DMS 273 (cell line): ENCODE measurements at regions not wholly inside any gene's neighbourhood (a gene's known extent, or its start where the extent isn't known, plus 50 kb on each side); places are given as distances from the start of the nearest gene placed in this dataset.

Experiments
- DNase-seq: peaks from one replicate; lab custom pipeline; 2025; ENCODE audit not compliant: unreplicated experiment; lab: John Stamatoyannopoulos, UW

DNA sequence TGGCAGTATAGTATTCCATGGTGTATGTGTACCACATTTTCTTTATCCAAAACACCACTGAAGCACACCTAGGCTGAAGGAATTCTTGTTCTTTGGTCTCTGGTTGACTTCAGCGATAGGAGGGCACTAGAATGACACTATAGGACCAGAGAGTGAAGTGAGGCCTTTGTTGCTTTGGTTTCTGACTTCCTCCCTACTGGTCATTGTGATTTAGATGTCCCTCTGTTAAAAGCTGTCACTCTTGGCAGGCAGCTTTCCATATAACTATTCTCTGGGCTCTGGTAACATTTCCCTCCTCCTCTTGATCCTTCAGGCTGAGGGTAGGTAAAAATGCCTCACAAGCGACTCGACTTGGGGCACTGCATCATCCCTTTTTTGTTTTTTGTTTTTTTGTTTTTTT, 236.3 kb downstream of the MAFB start:
- DNase-seq, result no peak

DNA sequence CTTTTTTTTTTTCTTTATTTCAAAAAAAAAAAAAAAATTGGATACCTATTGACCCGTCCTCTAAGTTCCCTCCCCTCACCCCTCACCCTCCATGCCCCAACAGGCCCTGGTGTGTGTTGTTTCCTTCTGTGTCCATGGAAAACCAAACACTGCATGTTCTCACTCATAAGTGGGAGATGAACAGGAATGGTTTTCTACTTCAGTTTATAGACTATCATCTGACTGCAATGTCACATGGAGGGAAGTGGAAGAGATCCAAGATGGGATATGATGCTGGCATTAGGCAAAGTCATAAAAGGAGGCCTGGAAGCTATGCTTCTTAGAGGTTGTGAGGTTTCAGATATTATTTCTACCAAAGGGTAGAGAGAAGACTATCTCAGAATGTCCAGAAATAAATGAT, 237.5 kb downstream of the MAFB start:
- DNase-seq, result no peak

DNA sequence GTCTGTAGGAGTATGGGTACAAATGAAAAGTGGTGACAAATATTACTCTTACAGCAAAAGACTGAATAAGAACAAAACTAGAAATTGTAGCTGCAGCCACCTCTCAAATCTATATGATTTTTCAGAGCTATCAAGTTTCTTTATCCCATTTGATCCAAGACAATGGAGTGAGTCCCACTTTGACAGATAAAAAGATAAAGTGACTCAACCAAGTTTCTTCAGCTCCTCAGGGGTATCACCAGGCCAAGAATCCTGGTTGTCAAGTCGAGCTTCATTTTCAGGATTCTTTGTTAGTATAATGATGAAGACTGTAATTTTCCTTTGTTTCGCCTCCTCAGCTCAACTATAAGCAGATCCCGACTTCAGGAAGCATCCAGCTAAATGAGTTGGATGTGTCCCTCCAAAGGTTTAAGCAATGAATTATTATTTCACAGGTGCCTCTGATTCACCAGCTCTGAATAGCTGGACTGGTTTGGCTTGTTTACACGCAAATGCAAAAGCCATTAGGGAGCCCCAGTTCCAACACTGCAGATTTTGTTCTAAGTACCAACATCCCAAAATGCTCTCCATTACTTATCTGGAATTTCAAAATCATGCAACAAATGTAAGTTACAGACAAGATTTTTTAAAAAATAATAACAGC, 238.9 kb downstream of the MAFB start:
- DNase-seq, result no peak

DNA sequence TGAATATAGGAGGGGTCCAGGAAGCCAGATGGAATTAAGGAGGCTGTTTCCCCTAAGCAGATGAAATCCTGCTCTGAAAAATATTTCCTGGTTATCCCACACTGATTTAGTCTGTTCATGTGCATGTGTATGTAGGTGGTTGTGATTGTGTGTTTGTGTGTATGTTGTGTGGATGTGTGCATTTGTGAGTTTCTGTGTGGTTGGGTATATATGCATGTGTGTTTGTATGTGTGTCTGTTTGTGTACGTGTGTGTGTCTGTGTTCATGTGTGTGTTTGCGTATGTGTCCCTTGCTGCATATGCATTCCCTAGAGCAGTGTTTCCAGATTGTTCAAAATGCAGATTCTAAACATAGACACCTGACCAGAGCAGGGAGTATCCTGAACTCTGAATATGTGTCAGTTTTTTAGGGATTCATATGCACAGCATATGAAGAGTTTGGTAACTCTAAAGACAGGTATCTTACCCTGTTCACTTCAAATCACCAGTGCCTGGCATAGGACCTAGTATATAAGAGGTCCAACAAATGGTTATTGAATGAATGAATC, 239.8 kb downstream of the MAFB start:
- no peak for DNase-seq

DNA sequence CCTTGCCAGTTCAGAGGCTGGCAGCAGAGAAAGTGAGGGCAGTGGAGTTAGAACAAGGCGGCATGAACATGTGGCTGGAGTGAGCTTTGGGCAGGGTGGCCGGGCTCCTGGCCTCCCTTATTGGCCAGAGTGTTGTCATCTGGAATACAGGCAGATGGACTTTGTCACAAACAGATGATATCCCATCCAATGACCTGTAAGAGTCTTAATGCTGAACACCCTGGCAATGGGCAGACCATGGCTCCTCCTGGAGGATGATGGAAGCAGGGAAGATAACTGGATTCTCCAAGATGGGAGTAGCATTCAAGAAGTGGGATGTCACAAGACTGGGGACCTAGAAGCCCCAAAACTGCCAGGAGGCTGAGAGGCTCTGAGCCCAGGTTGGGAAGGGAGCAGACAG, 242.1 kb downstream of the MAFB start:
- no peak for DNase-seq

DNA sequence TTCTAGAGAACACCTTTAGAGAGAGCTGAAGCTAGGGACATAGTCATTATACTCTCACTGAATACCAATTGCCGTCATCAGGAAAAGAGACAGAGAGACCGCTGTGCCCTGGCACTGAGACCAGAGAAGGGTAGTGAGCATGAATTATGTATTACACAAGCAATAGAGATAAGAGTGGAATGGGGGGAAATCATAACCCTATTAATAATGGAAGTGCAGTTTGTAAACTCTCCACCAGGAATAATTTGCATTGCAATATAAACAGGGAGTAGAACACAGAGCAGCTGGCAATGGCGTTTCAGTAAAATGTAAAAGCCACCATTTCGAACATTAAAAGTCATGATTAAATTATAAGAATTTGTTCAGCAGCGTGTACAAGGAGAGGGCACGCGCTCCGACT, 244.5 kb downstream of the MAFB start:
- DNase-seq, result no peak

DNA sequence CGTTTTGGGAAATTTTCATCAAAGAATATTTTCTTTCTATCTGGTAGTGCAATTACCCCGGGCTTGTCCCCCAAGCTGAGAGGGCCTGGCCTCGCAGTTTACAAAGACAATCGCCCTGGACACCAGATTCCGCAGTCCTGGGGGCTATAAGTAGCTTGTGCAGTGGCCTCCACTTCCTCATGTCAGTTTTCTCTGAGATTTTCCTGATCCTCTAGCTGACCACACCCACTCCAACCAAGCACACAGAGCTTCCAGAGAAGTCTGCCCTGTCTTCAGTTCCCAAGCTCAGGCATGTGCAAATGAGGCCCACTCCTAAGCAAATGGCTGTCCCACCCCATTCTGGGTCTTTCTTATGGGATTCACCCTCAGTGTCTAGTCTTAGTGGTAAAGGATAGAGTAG, 245.3 kb downstream of the MAFB start:
- no peak for DNase-seq

DNA sequence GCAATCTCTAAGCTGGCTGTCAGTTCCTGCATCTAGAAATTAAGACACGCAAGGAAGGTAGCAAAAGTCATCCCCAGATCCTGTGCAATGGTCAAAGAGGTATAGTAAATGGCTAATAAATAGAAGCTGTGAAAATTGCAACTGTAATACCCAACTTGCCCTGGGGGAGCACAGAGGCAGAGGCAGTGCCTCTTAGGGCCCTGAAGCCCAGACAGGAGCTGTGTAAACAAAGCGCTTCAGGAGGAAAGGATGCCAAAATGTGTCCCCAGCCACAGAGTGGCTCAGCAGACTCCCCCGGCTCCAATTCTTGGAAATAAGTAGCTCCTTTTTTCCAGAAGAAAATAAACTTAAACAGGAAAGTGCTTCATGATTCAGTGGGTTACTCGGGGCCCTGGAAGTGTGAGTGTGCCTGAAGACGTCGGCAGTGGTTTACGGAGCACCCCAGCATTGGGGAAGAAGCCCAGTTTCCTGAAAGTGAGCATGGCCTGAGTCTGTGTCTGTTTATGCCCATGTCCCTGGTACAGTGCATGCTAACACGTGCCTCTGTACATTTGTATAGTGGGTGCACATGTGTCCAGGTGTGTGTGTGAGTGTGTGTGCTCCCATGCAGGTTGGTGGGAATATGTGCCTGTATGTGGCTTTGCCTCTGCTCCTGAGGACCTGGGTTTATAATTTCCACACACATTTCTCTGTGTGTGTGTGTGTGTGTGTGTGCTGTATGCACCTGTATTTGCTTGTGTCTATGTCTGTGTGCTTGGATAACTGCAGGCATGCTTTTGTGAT, 246.7 kb downstream of the MAFB start:
- DNase-seq, result peak; percentile 10

DNA sequence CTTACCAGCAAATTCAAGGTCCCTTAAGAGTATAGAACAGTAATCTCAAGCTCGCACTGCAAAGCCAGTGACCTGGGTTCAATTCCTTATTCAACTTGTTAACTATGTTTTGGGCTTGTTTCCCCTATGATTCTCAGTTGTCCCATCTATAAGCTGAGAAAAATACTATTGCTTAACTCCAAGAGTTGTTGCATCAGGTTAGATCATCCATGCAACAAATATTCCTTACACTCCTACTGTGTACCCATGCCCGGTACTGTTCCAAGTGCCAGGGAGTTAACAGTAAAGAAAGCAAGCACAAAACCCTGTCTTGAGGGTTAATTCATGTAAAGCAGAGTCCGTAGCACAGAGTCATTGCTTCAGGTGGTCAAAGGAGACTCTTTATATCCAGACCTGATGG, 247.3 kb downstream of the MAFB start:
- no peak for DNase-seq

DNA sequence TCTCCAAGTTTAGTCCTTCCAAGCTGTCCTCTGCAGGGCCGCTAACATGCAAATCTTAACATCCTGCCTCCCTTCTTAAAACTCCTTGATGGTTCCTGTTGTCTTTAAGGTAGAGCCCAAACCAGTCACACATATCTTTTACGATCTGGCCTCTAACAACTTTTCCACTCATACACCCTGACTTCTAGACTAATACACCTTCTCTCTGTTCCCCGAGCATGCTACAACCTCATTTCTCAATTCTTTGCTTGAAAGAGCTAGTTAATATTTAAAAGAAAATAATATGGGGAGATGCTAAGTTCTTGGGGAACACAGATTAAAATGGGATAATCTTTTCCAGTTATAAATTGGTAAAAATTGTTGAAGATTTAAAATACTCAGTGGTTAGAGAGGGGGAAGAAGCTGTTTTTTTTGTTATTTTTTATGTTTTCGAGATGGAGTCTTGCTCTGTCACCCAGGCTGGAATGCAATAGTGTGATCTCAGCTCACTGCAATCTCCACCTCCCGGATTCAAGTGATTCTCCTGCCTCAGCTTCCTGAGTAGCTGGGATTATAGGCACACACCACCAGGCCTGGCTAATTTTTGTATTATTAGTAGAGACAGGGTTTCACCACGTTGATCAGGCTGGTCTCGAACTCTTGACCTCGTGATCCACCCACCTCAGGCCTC, 250.7 kb downstream of the MAFB start:
- no peak for DNase-seq

DNA sequence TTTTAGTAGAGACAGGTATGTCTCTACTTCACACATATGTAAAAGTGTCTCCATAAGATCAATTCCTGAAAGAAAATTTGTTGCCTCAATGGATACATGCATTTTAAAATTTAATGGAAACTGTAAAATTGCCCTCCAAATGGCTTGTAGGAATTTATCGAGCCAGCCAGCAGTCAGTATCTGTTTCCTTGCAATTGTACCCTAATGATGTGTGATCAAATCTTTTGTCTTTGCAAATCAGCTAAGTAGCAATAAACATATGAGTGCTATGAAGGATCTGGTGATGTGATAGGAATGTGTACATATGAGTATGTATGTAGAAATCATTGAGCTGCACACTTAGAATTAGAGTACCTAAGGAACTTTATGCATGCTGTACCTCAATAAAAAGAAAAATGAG, 253.0 kb downstream of the MAFB start:
- no peak for DNase-seq

DNA sequence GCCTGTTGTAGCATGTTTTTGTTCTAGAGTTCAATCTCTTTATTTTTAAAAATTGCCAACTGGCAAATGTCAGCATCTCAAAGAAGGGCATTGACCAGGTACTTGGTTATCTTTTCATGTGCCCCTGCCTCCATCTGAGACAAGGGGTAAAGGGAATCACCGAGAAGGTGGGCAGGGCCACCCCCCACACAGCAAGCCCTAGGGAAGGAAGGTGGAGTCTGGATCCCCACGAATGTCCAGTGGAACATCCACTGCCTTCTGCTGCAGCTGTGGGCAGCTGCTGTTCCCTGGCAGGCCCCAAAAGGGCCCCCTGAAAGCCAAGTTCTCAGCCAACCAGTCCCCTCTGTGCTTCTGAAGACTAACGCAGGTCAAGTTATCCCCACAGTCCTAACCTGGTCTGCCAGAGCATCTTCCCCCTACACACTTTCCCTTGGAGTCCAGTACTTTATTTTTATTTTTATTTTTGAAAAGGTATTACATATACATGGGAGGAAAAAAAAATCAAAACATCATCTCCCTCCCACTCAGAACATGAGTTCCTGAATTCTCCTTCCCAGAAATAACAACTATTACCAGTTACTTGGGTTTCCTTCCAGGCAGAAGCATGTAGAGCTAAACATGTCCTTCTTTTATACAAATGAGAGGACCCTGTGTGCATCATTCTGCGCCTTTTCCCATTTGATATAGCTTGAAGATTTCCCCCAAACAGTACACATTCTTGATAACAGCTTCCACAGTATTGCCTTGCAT, 253.7 kb downstream of the MAFB start:
- DNase-seq, result no peak

DNA sequence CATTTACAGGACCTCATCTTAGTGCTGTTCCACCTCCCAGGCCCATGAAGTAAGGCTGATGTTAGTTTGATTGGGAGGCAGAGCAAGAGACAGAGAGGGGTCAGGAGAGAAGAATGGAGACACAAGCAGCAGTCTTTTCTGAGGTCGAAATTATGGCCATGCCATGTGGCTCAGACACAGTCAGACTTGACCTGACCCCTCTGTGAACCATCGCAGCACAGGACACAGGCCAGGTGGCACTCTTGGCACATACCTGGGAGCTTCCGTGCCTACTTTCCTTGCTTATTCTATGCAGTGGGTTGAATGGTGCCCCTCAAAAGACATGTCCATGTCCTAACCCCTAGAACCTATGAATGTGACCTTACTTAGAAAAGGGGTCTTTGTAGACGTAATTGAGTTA, 254.9 kb downstream of the MAFB start:
- no peak for DNase-seq

DNA sequence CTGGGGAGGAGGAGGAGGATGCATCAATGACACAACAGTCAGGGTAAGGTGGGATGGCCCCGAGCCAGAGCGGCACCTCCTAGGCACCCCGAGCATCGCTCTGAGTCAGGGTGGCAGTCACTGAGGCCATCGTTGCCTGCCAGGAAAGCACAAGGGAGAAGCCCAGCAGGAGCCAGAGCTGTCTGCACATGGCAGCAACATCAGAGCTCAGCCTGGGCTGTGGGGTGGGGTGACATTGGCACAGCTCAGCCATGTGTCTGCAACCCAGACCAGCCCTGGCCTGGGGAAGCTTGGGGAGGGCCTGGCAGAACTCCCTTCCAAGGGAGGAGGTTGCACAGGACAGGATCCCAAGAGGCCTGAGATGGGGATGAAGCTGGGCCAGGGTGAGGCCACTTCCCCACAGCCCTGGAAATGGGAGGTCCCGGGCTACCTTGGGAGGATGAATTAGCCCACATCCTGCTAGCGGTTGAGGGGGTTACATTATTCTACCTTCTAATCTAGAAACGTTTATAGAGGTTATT, 255.6 kb downstream of the MAFB start:
- no peak for DNase-seq

DNA sequence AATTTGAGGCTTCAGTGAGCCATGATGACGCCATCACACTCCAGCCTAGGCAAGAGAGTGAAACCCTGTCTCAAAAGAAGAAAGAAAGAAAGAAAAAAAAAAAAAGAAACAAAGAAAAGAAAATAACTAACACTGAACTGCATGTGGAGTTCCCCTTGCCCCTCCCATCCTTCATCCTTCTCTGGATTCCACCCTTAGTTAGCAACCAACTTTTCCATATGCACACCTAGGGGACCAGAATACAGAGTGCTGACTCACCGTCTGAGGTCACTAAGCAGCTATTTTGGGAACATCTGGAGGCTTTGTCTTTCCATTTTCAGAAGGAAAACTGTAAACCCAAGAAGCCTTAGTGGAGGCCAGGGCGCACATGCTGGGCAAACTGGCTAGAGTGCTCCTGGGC, 257.4 kb downstream of the MAFB start:
- DNase-seq, result peak; percentile 8

DNA sequence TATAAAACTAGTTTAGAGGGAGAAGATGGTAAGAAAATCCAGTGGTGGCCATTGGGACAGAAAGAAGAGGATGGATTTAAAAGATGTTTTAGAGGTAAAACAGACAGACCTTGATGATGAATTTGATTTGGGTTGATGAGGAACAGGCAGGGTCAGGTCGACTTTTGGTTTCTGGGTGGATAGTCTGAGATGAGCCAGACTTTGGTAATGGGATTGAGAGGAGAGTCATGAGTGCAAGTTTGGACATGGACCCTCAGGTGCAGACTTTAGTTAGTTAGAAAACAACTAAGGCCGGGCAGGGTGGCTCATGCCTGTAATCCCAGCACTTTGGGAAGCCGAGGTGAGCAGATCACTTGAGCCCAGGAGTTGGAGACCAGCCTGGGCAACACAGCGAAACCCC, 257.9 kb downstream of the MAFB start:
- no peak for DNase-seq

DNA sequence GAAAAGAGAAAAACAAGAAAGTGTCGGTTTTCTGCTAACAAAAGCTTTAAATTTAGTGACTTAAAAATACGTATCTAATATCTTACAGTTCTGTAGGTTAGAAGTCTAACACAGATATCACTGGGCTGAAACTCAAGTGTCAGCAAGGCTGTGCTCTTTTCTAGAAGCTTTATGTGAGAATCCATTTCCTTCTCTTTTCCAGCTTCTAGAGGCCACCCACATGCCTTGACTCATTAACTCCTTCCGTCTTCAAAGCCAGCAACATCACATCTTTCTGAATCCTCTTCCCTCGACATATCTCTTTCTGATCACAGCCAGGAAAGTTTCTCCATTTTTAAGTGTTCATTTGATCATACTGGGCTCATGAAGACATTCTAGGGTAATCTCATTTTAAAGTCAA, 262.0 kb downstream of the MAFB start:
- DNase-seq, result no peak

DNA sequence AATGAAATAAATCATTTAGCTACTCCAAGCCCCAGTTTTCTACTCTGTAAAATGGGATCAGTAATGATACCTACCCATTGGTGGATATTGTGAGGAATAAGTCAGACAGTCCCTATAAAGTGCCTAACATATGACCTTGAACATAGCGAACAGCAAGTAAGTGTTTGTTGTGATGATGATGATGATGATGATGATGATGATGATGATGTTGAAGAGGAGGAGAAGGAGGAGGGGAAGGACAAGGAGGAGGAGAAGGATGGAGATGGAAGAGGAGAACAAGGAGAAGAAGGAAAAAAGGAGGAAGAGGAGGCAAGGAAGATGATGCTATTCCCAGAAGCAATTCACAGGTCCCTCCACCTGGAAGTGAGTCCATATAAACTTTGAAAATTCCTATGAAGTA, 264.3 kb downstream of the MAFB start:
- no peak for DNase-seq

DNA sequence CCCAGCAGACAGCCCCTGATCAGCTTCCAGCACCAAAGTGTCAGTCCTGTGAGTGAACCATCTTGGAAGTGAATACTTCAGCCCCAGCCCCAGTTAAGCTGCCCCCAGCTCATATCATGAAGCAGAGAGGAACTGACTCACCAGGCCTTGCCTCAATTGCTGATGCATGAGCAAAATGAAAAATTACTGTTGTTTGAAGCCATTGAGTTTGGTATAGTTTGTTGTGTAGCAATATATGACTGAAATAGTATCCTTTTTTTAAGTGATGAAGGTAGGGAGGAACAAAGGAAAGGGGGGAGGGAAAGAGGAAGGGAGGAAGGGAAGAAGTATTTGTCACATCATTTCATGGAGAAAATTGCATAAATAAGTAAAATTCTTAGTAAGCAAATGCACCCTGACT, 266.4 kb downstream of the MAFB start:
- no peak for DNase-seq

DNA sequence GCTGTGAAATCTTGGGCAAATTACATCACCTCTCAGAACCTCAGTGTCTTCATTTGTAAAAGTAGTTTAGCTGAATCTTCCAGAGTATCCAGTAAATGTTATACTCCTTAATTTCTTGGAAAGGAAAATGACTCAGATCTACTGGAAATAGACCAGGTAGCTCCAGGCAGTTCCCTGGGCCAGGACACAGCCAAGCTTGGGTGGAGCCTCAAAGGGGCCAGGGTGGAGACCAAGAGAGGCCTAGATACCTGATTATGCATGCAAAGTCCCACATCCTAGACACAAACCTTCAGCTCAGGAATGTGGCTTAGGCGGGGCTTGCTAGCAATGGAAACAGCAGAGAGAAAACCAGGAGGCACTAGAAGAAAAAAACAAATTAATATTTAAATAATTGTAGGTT, 272.8 kb downstream of the MAFB start:
- DNase-seq, result no peak
